GM12891 (cell line): ENCODE measurements at regions not wholly inside any gene's neighbourhood (a gene's known extent, or its start where the extent isn't known, plus 50 kb on each side); places are given as distances from the start of the nearest gene placed in this dataset.
A peak's percentile ranks its signal among the peaks of the same experiment; 100 is the strongest.

Source experiments
- DNase-seq: peaks from one replicate; pipeline ENCODE4 v3.0.0; 2011; ENCODE audit warnings: low spot score; ENCODE audit not compliant: insufficient read length
- FAIRE-seq: peaks from 2 replicates; lab custom pipeline; 2011; peaks lifted over from hg19 to GRCh38; lab: Jason Lieb, UNC
- PAX5 ChIP-seq: IDR thresholded peaks from 2 replicates; pipeline ENCODE4 v1.6.1; 2011; ENCODE audit warnings: low read length, moderate library complexity, mild to moderate bottlenecking; ENCODE audit not compliant: insufficient read depth, severe bottlenecking
- POLR2A ChIP-seq: IDR thresholded peaks from 2 replicates; pipeline ENCODE4 v1.6.1; 2011; ENCODE audit warnings: low read depth, low read length, control low read depth
- POLR2AphosphoS5 ChIP-seq: IDR thresholded peaks from 2 replicates; pipeline ENCODE4 v1.6.1; 2011; ENCODE audit warnings: low read depth, low read length, control low read depth
- POU2F2 ChIP-seq: IDR thresholded peaks from 2 replicates; pipeline ENCODE4 v1.6.1; 2011; ENCODE audit warnings: low read depth, mild to moderate bottlenecking, control low read depth, low read length, moderate library complexity
- SPI1 ChIP-seq: IDR thresholded peaks from 2 replicates; pipeline ENCODE4 v1.6.1; 2011; ENCODE audit warnings: low read depth, low read length, control low read depth
- TAF1 ChIP-seq: IDR thresholded peaks from 2 replicates; pipeline ENCODE4 v1.6.1; 2011; ENCODE audit warnings: low read depth, low read length, control low read depth

- DNase-seq (no peak), FAIRE-seq (no peak)
- TF ChIP-seq POLR2A (no peak), POLR2AphosphoS5 (no peak), PAX5 (no peak), SPI1 (no peak), POU2F2 (no peak), TAF1 (no peak)
Measured at GRCh38 chr2:84038866-84039265, 420.2 kb downstream of the SUCLG1 start.

- FAIRE-seq (no peak), DNase-seq (no peak)
- TF ChIP-seq PAX5: no peak
- TF ChIP-seq POLR2A: no peak
- TF ChIP-seq POU2F2: no peak
- no peak for TF ChIP-seq SPI1
- TF ChIP-seq TAF1: no peak
- no peak for TF ChIP-seq POLR2AphosphoS5
Measured at GRCh38 chr2:84033347-84033974, 425.6 kb downstream of the SUCLG1 start.

- FAIRE-seq (no peak), DNase-seq (no peak)
- no peak for TF ChIP-seq TAF1
- no peak for TF ChIP-seq POU2F2
- no peak for TF ChIP-seq POLR2AphosphoS5
- TF ChIP-seq PAX5: no peak
- TF ChIP-seq SPI1: no peak
- no peak for TF ChIP-seq POLR2A
Measured at GRCh38 chr2:84031312-84032050, 427.6 kb downstream of the SUCLG1 start.

GRCh38 chr2:84029903-84030575 is 429.0 kb downstream of the SUCLG1 start:
- DNase-seq: no peak
- FAIRE-seq: no peak
- no peak for TF ChIP-seq POLR2A
- TF ChIP-seq SPI1: peak; percentile 45; the same call in 1 of the 2 replicates

- TF ChIP-seq SPI1 (no peak), PAX5 (no peak), POLR2AphosphoS5 (no peak), POLR2A (no peak), TAF1 (no peak), POU2F2 (no peak)
- DNase-seq: no peak
- FAIRE-seq: no peak
Measured at GRCh38 chr2:84026818-84027217, 432.3 kb downstream of the SUCLG1 start.

GRCh38 chr2:84022810-84023431 is 436.2 kb downstream of the SUCLG1 start:
- TF ChIP-seq POU2F2: no peak
- no peak for TF ChIP-seq POLR2AphosphoS5
- no peak for TF ChIP-seq POLR2A
- no peak for TF ChIP-seq TAF1
- no peak for TF ChIP-seq PAX5
- no peak for TF ChIP-seq SPI1
- DNase-seq (no peak), FAIRE-seq (no peak)

- DNase-seq (no peak), FAIRE-seq (no peak)
- TF ChIP-seq SPI1 (no peak), POU2F2 (no peak), POLR2AphosphoS5 (no peak), POLR2A (no peak), TAF1 (no peak), PAX5 (no peak)
Measured at GRCh38 chr2:84017010-84017409, 442.1 kb downstream of the SUCLG1 start.

- FAIRE-seq: no peak
Measured at GRCh38 chr2:84016183-84016582, 442.9 kb downstream of the SUCLG1 start.

GRCh38 chr2:83997889-83998288 is 461.2 kb downstream of the SUCLG1 start:
- no peak for TF ChIP-seq POLR2A
- TF ChIP-seq SPI1: no peak
- TF ChIP-seq PAX5: no peak
- TF ChIP-seq POLR2AphosphoS5: no peak
- no peak for TF ChIP-seq POU2F2
- TF ChIP-seq TAF1: no peak
- DNase-seq: no peak
- FAIRE-seq: no peak

More at GRCh38 chr2:84016183-84016582, 442.9 kb downstream of the SUCLG1 start:
- TF ChIP-seq POU2F2 (no peak), POLR2AphosphoS5 (no peak), TAF1 (no peak), PAX5 (no peak), POLR2A (no peak), SPI1 (no peak)
- DNase-seq: no peak
